CD4-positive, alpha-beta memory T cell (primary cell): ENCODE measurements at regions not wholly inside any gene's neighbourhood (a gene's known extent, or its start where the extent isn't known, plus 50 kb on each side); places are given as distances from the start of the nearest gene placed in this dataset.

Source experiments
- CTCF ChIA-PET: fragments of 350-600 bp; sonication (Branson Sonifier 250); formaldehyde crosslinking; loops from one replicate; lab custom pipeline; 2021; ENCODE audit warnings: inconsistent platforms; ENCODE audit not compliant: partially characterized antibody; lab: Charles Lee
- POLR2A ChIA-PET: fragments of 350-600 bp; sonication (Branson Sonifier 250); formaldehyde crosslinking; loops from one replicate; lab custom pipeline; 2021; ENCODE audit not compliant: partially characterized antibody; lab: Charles Lee
- DNase-seq, 5 donors: peaks; one replicate each; pipeline versions ENCODE4 v3.0.0 to v3.0.0-alpha.2; 2020 to 2022; ENCODE audit warnings: mixed read lengths in 1 of 5
- H3K27ac ChIP-seq: one replicate; pipeline ENCODE4 v1.7.0; 2013; ENCODE audit warnings: low read depth, low read length
- H3K27me3 ChIP-seq: 2 replicates; pipeline ENCODE4 v1.7.0; 2013; ENCODE audit warnings: mild to moderate bottlenecking, low read length, moderate library complexity; ENCODE audit not compliant: insufficient read depth
- H3K36me3 ChIP-seq: 2 replicates; pipeline ENCODE4 v1.7.0; 2013; ENCODE audit warnings: mild to moderate bottlenecking, low read length, moderate library complexity; ENCODE audit not compliant: insufficient read depth
- H3K4me1 ChIP-seq: 2 replicates; pipeline ENCODE4 v1.7.0; 2013; ENCODE audit warnings: mild to moderate bottlenecking, low read length, moderate library complexity; ENCODE audit not compliant: insufficient read depth
- H3K4me3 ChIP-seq, 2 donors: one replicate each; pipeline ENCODE4 v1.7.0; 2013; ENCODE audit warnings: low read length in 2 of 2, mild to moderate bottlenecking in 1 of 2
- H3K9me3 ChIP-seq, 2 donors: one replicate each; pipeline ENCODE4 v1.7.0; 2013; ENCODE audit warnings: low read length in 2 of 2, control low read depth in 1 of 2; ENCODE audit not compliant: control insufficient read depth in 1 of 2
- H3K27ac Mint-ChIP-seq, 7 donors: one replicate each; pipeline ENCODE4 v1.8.0; 2020 to 2021; ENCODE audit warnings: mixed read lengths in 7 of 7, mild to moderate bottlenecking in 6 of 7, inconsistent platforms in 3 of 7, moderate library complexity in 3 of 7
- H3K27me3 Mint-ChIP-seq, 2 donors: one replicate each; pipeline ENCODE4 v1.8.0; 2020 to 2021; ENCODE audit warnings: mixed read lengths in 2 of 2
- H3K36me3 Mint-ChIP-seq, 2 donors: one replicate each; pipeline ENCODE4 v1.8.0; 2020 to 2021; ENCODE audit warnings: mixed read lengths in 2 of 2, inconsistent platforms in 1 of 2, mild to moderate bottlenecking in 1 of 2
- H3K4me1 Mint-ChIP-seq, 4 donors: one replicate each; pipeline ENCODE4 v1.8.0; 2020 to 2021; ENCODE audit warnings: mixed read lengths in 4 of 4, mild to moderate bottlenecking in 1 of 4
- H3K4me3 Mint-ChIP-seq, 8 donors: one replicate each; pipeline ENCODE4 v1.8.0; 2020 to 2021; ENCODE audit warnings: mixed read lengths in 8 of 8, mild to moderate bottlenecking in 7 of 8, moderate library complexity in 6 of 8, inconsistent platforms in 3 of 8
- H3K9me3 Mint-ChIP-seq, 8 donors: one replicate each; pipeline ENCODE4 v1.8.0; 2020 to 2021; ENCODE audit warnings: mixed read lengths in 8 of 8, mild to moderate bottlenecking in 5 of 8, inconsistent platforms in 3 of 8, moderate library complexity in 1 of 8
- intact Hi-C: fragments of 100-400 bp; cut with micrococcal nuclease; formaldehyde crosslinking; loops from one replicate; pipeline ENCODE4 v1.15.1; 2023

DNA sequence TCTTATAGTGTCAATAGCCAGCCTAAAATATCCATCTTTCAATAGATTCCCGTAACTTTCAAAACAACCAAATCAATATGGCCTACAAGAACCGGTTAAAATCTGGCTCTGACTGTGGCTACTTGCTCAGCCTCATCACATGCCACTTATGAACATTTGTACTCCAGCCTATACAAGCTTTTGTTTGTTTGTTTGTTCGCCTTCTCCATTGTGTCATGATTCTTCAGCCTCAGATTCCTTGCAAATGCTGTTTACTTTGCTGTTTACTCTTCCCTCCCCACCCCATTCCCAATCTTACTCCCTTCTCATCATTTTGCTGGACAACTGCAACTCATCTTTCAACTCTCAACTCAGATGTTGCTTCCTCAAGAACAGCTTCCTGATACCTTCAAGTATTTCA is 161.2 kb downstream of the CAPZA3 start:
- no peaks in the 10 kb centered on the region for H3K36me3 Mint-ChIP-seq
- ChIA-PET CTCF (interaction anchor here (0.9 kb wide), 1 partner anchor 9 kb away, joined by 4 read pairs; no protein-coding TSS in a partner anchor), POLR2A (no interaction called here)
- no peak overlapping the region for H3K4me3 Mint-ChIP-seq
- peaks cover 0 to 4% (median 0%) of the 10 kb centered on the region in 8 donors for H3K9me3 Mint-ChIP-seq
- H3K27me3 Mint-ChIP-seq, result peaks cover 2 to 3% of the 10 kb centered on the region in 2 donors
- Histone ChIP-seq H3K4me3 (no peak overlapping the region), H3K9me3 (no peaks in the 10 kb centered on the region), H3K27me3 (no peaks in the 10 kb centered on the region), H3K27ac (no peak overlapping the region), H3K36me3 (no peaks in the 10 kb centered on the region), H3K4me1 (no peaks in the 10 kb centered on the region)
- H3K4me1 Mint-ChIP-seq, result no peaks in the 10 kb centered on the region
- intact Hi-C loops, result no loop called here
- no peak overlapping the region for H3K27ac Mint-ChIP-seq
- no peak for DNase-seq

GRCh38 chr12:18899678-18900317 is 161.9 kb downstream of the CAPZA3 start:
- H3K9me3 Mint-ChIP-seq, result peaks cover 0 to 4% (median 0%) of the 10 kb centered on the region in 8 donors
- CTCF ChIA-PET, result interaction anchor here (0.9 kb wide), 1 partner anchor 8 kb away, joined by 4 read pairs; no protein-coding TSS in a partner anchor
- no peak overlapping the region for H3K4me3 Mint-ChIP-seq

DNA sequence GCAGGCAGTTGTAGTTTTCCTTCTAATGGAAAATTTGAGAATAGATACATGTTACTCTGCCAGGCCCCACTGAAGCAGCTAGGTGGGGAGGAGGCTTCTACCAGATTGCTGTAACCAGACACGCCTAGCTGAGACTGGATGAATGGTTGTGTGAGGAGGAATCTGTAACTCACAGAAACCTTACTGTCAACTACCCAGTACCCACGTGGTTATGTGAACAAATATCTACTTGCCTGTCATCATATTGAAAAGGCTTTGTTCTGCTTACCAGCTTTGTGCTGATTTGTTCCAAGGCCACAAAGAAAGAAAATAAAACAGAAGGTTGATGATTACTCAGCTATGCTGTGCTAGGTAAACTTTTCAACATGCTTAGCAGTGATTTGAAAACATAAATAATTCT is 167.2 kb downstream of the CAPZA3 start:
- H3K9me3 Mint-ChIP-seq, result peaks cover 0 to 6% (median 0%) of the 10 kb centered on the region in 8 donors
- H3K9me3 ChIP-seq, result no peaks in the 10 kb centered on the region
- H3K27ac ChIP-seq, result no peak overlapping the region
- H3K4me3 Mint-ChIP-seq, result no peak overlapping the region
- H3K27me3 Mint-ChIP-seq, result peaks cover 0 to 3% of the 10 kb centered on the region in 2 donors
- H3K27me3 ChIP-seq, result no peaks in the 10 kb centered on the region
- H3K36me3 ChIP-seq, result no peaks in the 10 kb centered on the region
- intact Hi-C loops, result no loop called here
- DNase-seq, result no peak
- no peak overlapping the region for H3K27ac Mint-ChIP-seq
- H3K4me1 ChIP-seq, result no peaks in the 10 kb centered on the region
- no peaks in the 10 kb centered on the region for H3K36me3 Mint-ChIP-seq
- POLR2A ChIA-PET, result no interaction called here
- H3K4me1 Mint-ChIP-seq, result no peaks in the 10 kb centered on the region
- CTCF ChIA-PET, result no interaction called here
- H3K4me3 ChIP-seq, result no peak overlapping the region

More at GRCh38 chr12:18899678-18900317, 161.9 kb downstream of the CAPZA3 start:
- DNase-seq, result no peak
- Histone ChIP-seq H3K4me1 (no peaks in the 10 kb centered on the region), H3K9me3 (no peaks in the 10 kb centered on the region), H3K4me3 (no peak overlapping the region), H3K27ac (no peak overlapping the region), H3K27me3 (no peaks in the 10 kb centered on the region), H3K36me3 (no peaks in the 10 kb centered on the region)
- no peaks in the 10 kb centered on the region for H3K36me3 Mint-ChIP-seq
- POLR2A ChIA-PET, result no interaction called here
- H3K4me1 Mint-ChIP-seq, result no peaks in the 10 kb centered on the region
- H3K27me3 Mint-ChIP-seq, result peaks cover 2 to 3% of the 10 kb centered on the region in 2 donors
- intact Hi-C loops, result no loop called here
- H3K27ac Mint-ChIP-seq, result no peak overlapping the region

- H3K27ac Mint-ChIP-seq, result no peak overlapping the region
- no peak for DNase-seq
- ChIA-PET POLR2A (no interaction called here), CTCF (no interaction called here)
- no peak overlapping the region for H3K27ac ChIP-seq
- no peak overlapping the region for H3K4me3 ChIP-seq
- no peaks in the 10 kb centered on the region for H3K9me3 ChIP-seq
- H3K27me3 ChIP-seq, result no peaks in the 10 kb centered on the region
- no peak overlapping the region for H3K4me3 Mint-ChIP-seq
- no peaks in the 10 kb centered on the region for H3K4me1 ChIP-seq
- no peaks in the 10 kb centered on the region for H3K36me3 Mint-ChIP-seq
- no peaks in the 10 kb centered on the region for H3K4me1 Mint-ChIP-seq
- no peaks in the 10 kb centered on the region for H3K36me3 ChIP-seq
- H3K9me3 Mint-ChIP-seq, result peaks cover 0 to 6% (median 0%) of the 10 kb centered on the region in 8 donors
- intact Hi-C loops, result no loop called here
- H3K27me3 Mint-ChIP-seq, result peaks cover 0 to 3% of the 10 kb centered on the region in 2 donors
Observed at GRCh38 chr12:18906395-18906794, 168.5 kb downstream of the CAPZA3 start.

DNA sequence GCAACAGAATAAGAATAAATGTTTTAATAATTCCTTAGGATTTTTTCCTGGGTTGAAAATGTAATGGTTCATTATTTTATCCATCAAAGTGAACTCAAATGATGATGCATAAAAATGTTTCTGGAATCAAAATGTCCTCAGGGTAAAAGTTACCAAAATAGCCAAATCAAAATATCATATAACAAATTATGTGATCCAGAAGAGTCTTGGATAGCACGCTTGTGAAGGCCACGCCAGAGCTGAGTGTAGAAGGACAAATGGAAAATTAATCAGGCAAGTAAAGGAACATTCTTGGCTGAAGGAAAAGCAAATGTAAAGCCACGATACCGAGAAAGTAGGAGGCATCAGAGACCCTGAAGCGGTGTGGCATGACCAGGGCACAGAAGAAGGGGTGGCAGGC is 169.2 kb downstream of the CAPZA3 start:
- Histone ChIP-seq H3K4me1 (no peaks in the 10 kb centered on the region), H3K27ac (no peak overlapping the region), H3K36me3 (no peaks in the 10 kb centered on the region), H3K4me3 (no peak overlapping the region), H3K27me3 (no peaks in the 10 kb centered on the region), H3K9me3 (no peaks in the 10 kb centered on the region)
- no peak overlapping the region for H3K4me3 Mint-ChIP-seq
- no peak overlapping the region for H3K27ac Mint-ChIP-seq
- peaks cover 0 to 3% of the 10 kb centered on the region in 2 donors for H3K27me3 Mint-ChIP-seq
- peaks cover 0 to 6% (median under 1%) of the 10 kb centered on the region in 8 donors for H3K9me3 Mint-ChIP-seq
- intact Hi-C loops, result no loop called here
- CTCF ChIA-PET, result no interaction called here
- POLR2A ChIA-PET, result no interaction called here
- H3K4me1 Mint-ChIP-seq, result no peaks in the 10 kb centered on the region
- DNase-seq, result no peak
- H3K36me3 Mint-ChIP-seq, result no peaks in the 10 kb centered on the region

GRCh38 chr12:18907728-18908127 is 169.8 kb downstream of the CAPZA3 start:
- H3K27me3 ChIP-seq, result no peaks in the 10 kb centered on the region
- no peak overlapping the region for H3K27ac ChIP-seq
- no peak overlapping the region for H3K27ac Mint-ChIP-seq
- H3K4me3 Mint-ChIP-seq, result no peak overlapping the region
- H3K4me1 ChIP-seq, result no peaks in the 10 kb centered on the region
- no peaks in the 10 kb centered on the region for H3K9me3 ChIP-seq
- DNase-seq, result no peak
- ChIA-PET POLR2A (no interaction called here), CTCF (interaction anchor here (1.4 kb wide), 1 partner anchor 9 kb away, joined by 4 read pairs; no protein-coding TSS in a partner anchor)
- no peaks in the 10 kb centered on the region for H3K36me3 ChIP-seq
- H3K27me3 Mint-ChIP-seq, result peaks cover 0 to 3% of the 10 kb centered on the region in 2 donors
- intact Hi-C loops, result no loop called here
- no peak overlapping the region for H3K4me3 ChIP-seq
- H3K9me3 Mint-ChIP-seq, result peaks cover 0 to 6% (median 0%) of the 10 kb centered on the region in 8 donors
- no peaks in the 10 kb centered on the region for H3K36me3 Mint-ChIP-seq
- H3K4me1 Mint-ChIP-seq, result no peaks in the 10 kb centered on the region

GRCh38 chr12:18908191-18908590 is 170.3 kb downstream of the CAPZA3 start:
- H3K4me1 ChIP-seq, result no peaks in the 10 kb centered on the region
- H3K27me3 ChIP-seq, result no peaks in the 10 kb centered on the region
- no peaks in the 10 kb centered on the region for H3K36me3 ChIP-seq
- intact Hi-C loops, result no loop called here
- H3K9me3 Mint-ChIP-seq, result peaks cover 0 to 6% (median 0%) of the 10 kb centered on the region in 8 donors
- H3K4me1 Mint-ChIP-seq, result no peaks in the 10 kb centered on the region
- CTCF ChIA-PET, result interaction anchor here (1.4 kb wide), 1 partner anchor 9 kb away, joined by 4 read pairs; no protein-coding TSS in a partner anchor
- H3K27me3 Mint-ChIP-seq, result peaks cover 0 to 3% of the 10 kb centered on the region in 2 donors
- no peak for DNase-seq
- H3K4me3 ChIP-seq, result no peak overlapping the region
- no peak overlapping the region for H3K4me3 Mint-ChIP-seq
- no peak overlapping the region for H3K27ac ChIP-seq
- no peaks in the 10 kb centered on the region for H3K9me3 ChIP-seq
- H3K27ac Mint-ChIP-seq, result no peak overlapping the region
- no peaks in the 10 kb centered on the region for H3K36me3 Mint-ChIP-seq
- POLR2A ChIA-PET, result no interaction called here
